Stomach (tissue), 8 donors: ENCODE measurements at regions not wholly inside any gene's neighbourhood (a gene's known extent, or its start where the extent isn't known, plus 50 kb on each side); places are given as distances from the start of the nearest gene placed in this dataset.
A peak's percentile ranks its signal among the peaks of the same experiment; 100 is the strongest.
"Not testable (repeated sequence)": the region's sequence is repeated elsewhere in the genome, so short reads cannot be mapped to it uniquely, and the experiment has no call there.

Experiments
- DNase-seq, 2 donors: peaks; one replicate each; pipeline versions ENCODE4 v3.0.0 to v3.0.0-alpha.2; 2013 to 2019
- H3K27ac ChIP-seq, 5 donors: fragments of 200-600 bp in 4 of 5; sonication (generic) in 4 of 5; one replicate each; pipeline ENCODE4 v1.5.1; 2013 to 2019; ENCODE audit warnings: mild to moderate bottlenecking in 1 of 5, moderate library complexity in 1 of 5
- H3K27me3 ChIP-seq, 3 donors: fragments of 200-600 bp; sonication (generic); one replicate each; pipeline ENCODE4 v1.5.1; 2017 to 2019; ENCODE audit warnings: mixed run types in 1 of 3
- H3K36me3 ChIP-seq, 4 donors: fragments of 200-600 bp; sonication (generic); 1 replicate in 3 of 4; 2 replicates in 1 of 4; pipeline ENCODE4 v1.5.1; 2016 to 2019
- H3K4me1 ChIP-seq, 4 donors: fragments of 200-600 bp; sonication (generic); one replicate each; pipeline ENCODE4 v1.5.1; 2016 to 2019
- H3K4me3 ChIP-seq, 4 donors: fragments of 200-600 bp; sonication (generic) in 3 of 4; one replicate each; pipeline ENCODE4 v1.5.1; 2016 to 2019; ENCODE audit warnings: mild to moderate bottlenecking in 1 of 4
- H3K9me3 ChIP-seq, 4 donors: fragments of 200-600 bp; sonication (generic); one replicate each; pipeline ENCODE4 v1.5.1; 2016 to 2019
- CTCF ChIP-seq, 7 experiments: fragments of 450-650 bp in 4 of 7; fragments of 200-600 bp in 3 of 7; sonication (generic) in 3 of 7; IDR thresholded peaks; one replicate each; pipeline ENCODE4 v1.5.1; 2016 to 2019; ENCODE audit warnings: antibody characterized with exemption in 7 of 7, control low read depth in 2 of 7, mild to moderate bottlenecking in 1 of 7
- EP300 ChIP-seq: sonication (generic); formaldehyde crosslinking; IDR thresholded peaks from one replicate; pipeline ENCODE4 v1.6.1; 2017; ENCODE audit warnings: antibody characterized with exemption
- POLR2A ChIP-seq, 4 donors: fragments of 450-650 bp; IDR thresholded peaks; one replicate each; pipeline ENCODE4 v1.6.1; 2016; ENCODE audit warnings: antibody characterized with exemption in 4 of 4, control low read depth in 2 of 4, mild to moderate bottlenecking in 1 of 4, moderate library complexity in 1 of 4
- POLR2AphosphoS5 ChIP-seq, 3 donors: sonication (generic); formaldehyde crosslinking; IDR thresholded peaks; one replicate each; pipeline ENCODE4 v1.6.1; 2016; ENCODE audit warnings: antibody characterized with exemption in 3 of 3
- WGBS, 5 donors: extraction: QIAGEN DNeasy Blood & Tissue Kit in 3 of 5; methylation state at CpG; one replicate each; pipeline versions ENCODE4 v1.1.5 to v1.1.7; 2013 to 2018; 5-methylcytosine and 5-hydroxymethylcytosine counted together
- intact Hi-C: fragments of 100-400 bp; cut with DNase I; formaldehyde crosslinking; loops from one replicate; pipeline ENCODE4 v1.15.1; 2023; ENCODE audit warnings: low total_unique reads
- donor health status: healthy with polysubstance abuse.
- donor health status: Bipolar disorder and iron deficiency.
- donor health status: healthy.

GRCh38 chr6:125377621-125378020 is 75.9 kb upstream of the HDDC2 start:
- 50 to 59% (median 54%) methylated on average over 5 of the region's 5 CpGs for WGBS, 5 donors

GRCh38 chr6:125379174-125379573 is 77.4 kb upstream of the HDDC2 start:
- no peak overlapping the region for H3K4me3 ChIP-seq
- H3K9me3 ChIP-seq: no peaks in the 10 kb centered on the region
- H3K27me3 ChIP-seq: no peaks in the 10 kb centered on the region
- H3K36me3 ChIP-seq: no peaks in the 10 kb centered on the region
- intact Hi-C loops: no loop called here
- H3K4me1 ChIP-seq: no peaks in the 10 kb centered on the region
- no peak for DNase-seq
- H3K27ac ChIP-seq: no peak overlapping the region
- 50 to 70% (median 64%) methylated on average over 4 of the region's 4 CpGs for WGBS, 5 donors
- no peak for TF ChIP-seq EP300
- no peak for TF ChIP-seq POLR2A (IDR thresholded peaks at IDR 0.05)
- TF ChIP-seq CTCF (IDR thresholded peaks at IDR 0.05): no peak
- TF ChIP-seq POLR2AphosphoS5 (IDR thresholded peaks at IDR 0.05): no peak

More at GRCh38 chr6:125377621-125378020, 75.9 kb upstream of the HDDC2 start:
- intact Hi-C loops: no loop called here
- H3K4me1 ChIP-seq: no peaks in the 10 kb centered on the region
- TF ChIP-seq EP300: no peak
- TF ChIP-seq POLR2A (IDR thresholded peaks at IDR 0.05): no peak
- no peak for TF ChIP-seq POLR2AphosphoS5 (IDR thresholded peaks at IDR 0.05)
- peak in 1 of 2 donors; percentile 53 for DNase-seq
- no peaks in the 10 kb centered on the region for H3K27me3 ChIP-seq
- no peak overlapping the region for H3K4me3 ChIP-seq
- H3K36me3 ChIP-seq: no peaks in the 10 kb centered on the region
- H3K9me3 ChIP-seq: no peaks in the 10 kb centered on the region
- no peak overlapping the region for H3K27ac ChIP-seq

GRCh38 chr6:125380474-125380873 is 78.7 kb upstream of the HDDC2 start:
- DNase-seq: no peak
- no peak for TF ChIP-seq POLR2AphosphoS5 (IDR thresholded peaks at IDR 0.05)
- Histone ChIP-seq H3K4me3 (no peak overlapping the region), H3K27me3 (no peaks in the 10 kb centered on the region), H3K27ac (no peak overlapping the region), H3K4me1 (no peaks in the 10 kb centered on the region), H3K9me3 (no peaks in the 10 kb centered on the region), H3K36me3 (no peaks in the 10 kb centered on the region)
- intact Hi-C loops: no loop called here
- 81 to 95% (median 94%) methylated on average over 5 of the region's 5 CpGs for WGBS, 5 donors

GRCh38 chr6:125386337-125386736 is 84.6 kb upstream of the HDDC2 start:
- 81 to 95% (median 91%) methylated on average over 1 of the region's 1 CpG for WGBS, 5 donors

GRCh38 chr6:125392682-125393081 is 90.9 kb upstream of the HDDC2 start:
- Histone ChIP-seq H3K36me3 (no peaks in the 10 kb centered on the region), H3K9me3 (peaks cover 0 to 10% (median 0%) of the 10 kb centered on the region in 4 donors), H3K4me3 (no peak overlapping the region), H3K4me1 (no peaks in the 10 kb centered on the region), H3K27me3 (no peaks in the 10 kb centered on the region), H3K27ac (no peak overlapping the region)
- DNase-seq: no peak
- no peak for TF ChIP-seq CTCF (IDR thresholded peaks at IDR 0.05)
- no peak for TF ChIP-seq POLR2A (IDR thresholded peaks at IDR 0.05)
- TF ChIP-seq POLR2AphosphoS5 (IDR thresholded peaks at IDR 0.05): no peak
- no peak for TF ChIP-seq EP300
- WGBS, 5 donors: 52 to 76% (median 62%) methylated on average over 3 of the region's 3 CpGs
- intact Hi-C loops: no loop called here

More at GRCh38 chr6:125386337-125386736, 84.6 kb upstream of the HDDC2 start:
- H3K4me3 ChIP-seq, H3K27me3 ChIP-seq, H3K27ac ChIP-seq, H3K4me1 ChIP-seq, DNase-seq, H3K36me3 ChIP-seq, H3K9me3 ChIP-seq, intact Hi-C loops: not testable (repeated sequence)

GRCh38 chr6:125393449-125393858 is 91.7 kb upstream of the HDDC2 start:
- intact Hi-C loops: no loop called here
- no peaks in the 10 kb centered on the region for H3K4me1 ChIP-seq
- DNase-seq: no peak
- peaks cover 0 to 10% (median 0%) of the 10 kb centered on the region in 4 donors for H3K9me3 ChIP-seq
- no peak overlapping the region for H3K27ac ChIP-seq
- no peaks in the 10 kb centered on the region for H3K27me3 ChIP-seq
- TF ChIP-seq POLR2A (IDR thresholded peaks at IDR 0.05) (no peak), EP300 (no peak), CTCF (IDR thresholded peaks at IDR 0.05) (no peak), POLR2AphosphoS5 (IDR thresholded peaks at IDR 0.05) (no peak)
- H3K36me3 ChIP-seq: no peaks in the 10 kb centered on the region
- WGBS, 5 donors: 46 to 73% (median 57%) methylated on average over 1 of the region's 1 CpG
- no peak overlapping the region for H3K4me3 ChIP-seq
